ENCODE measurements at regions not wholly inside any gene's neighbourhood (a gene's known extent, or its start where the extent isn't known, plus 50 kb on each side); places are given as distances from the start of the nearest gene placed in this dataset.

- H3K4me3 ChIP-seq (ENCODE audit: control insufficient read depth, low read depth, low read length): no peak overlapping the region
- no peak for TF ChIP-seq CTCF (IDR thresholded peaks at IDR 0.05; ENCODE audit: control insufficient read depth, insufficient read depth, low read depth, low read length, missing control alignments)
- DNase-seq (ENCODE audit: low read depth): no peak
Measured at GRCh38 chr17:14595656-14596055, 294.8 kb downstream of the HS3ST3B1 start.

GRCh38 chr17:14594690-14595089 lies 293.8 kb downstream of the HS3ST3B1 start:
- no peak for TF ChIP-seq CTCF (IDR thresholded peaks at IDR 0.05; ENCODE audit: control insufficient read depth, insufficient read depth, low read depth, low read length, missing control alignments)
- H3K4me3 ChIP-seq (ENCODE audit: control insufficient read depth, low read depth, low read length): no peak overlapping the region
- DNase-seq (ENCODE audit: low read depth): no peak

- no peak for TF ChIP-seq CTCF (IDR thresholded peaks at IDR 0.05; ENCODE audit: control insufficient read depth, insufficient read depth, low read depth, low read length, missing control alignments)
- no peak for DNase-seq (ENCODE audit: low read depth)
- no peak overlapping the region for H3K4me3 ChIP-seq (ENCODE audit: control insufficient read depth, low read depth, low read length)
Measured at GRCh38 chr17:14593956-14594355, 293.1 kb downstream of the HS3ST3B1 start.

- H3K4me3 ChIP-seq (ENCODE audit: control insufficient read depth, low read depth, low read length): no peak overlapping the region
- no peak for TF ChIP-seq CTCF (IDR thresholded peaks at IDR 0.05; ENCODE audit: control insufficient read depth, insufficient read depth, low read depth, low read length, missing control alignments)
- DNase-seq (ENCODE audit: low read depth): no peak
Measured at GRCh38 chr17:14590459-14591250, 289.8 kb downstream of the HS3ST3B1 start.

GRCh38 chr17:14585099-14585498 lies 284.2 kb downstream of the HS3ST3B1 start:
- H3K4me3 ChIP-seq (ENCODE audit: control insufficient read depth, low read depth, low read length): no peak overlapping the region
- no peak for DNase-seq (ENCODE audit: low read depth)
- no peak for TF ChIP-seq CTCF (IDR thresholded peaks at IDR 0.05; ENCODE audit: control insufficient read depth, insufficient read depth, low read depth, low read length, missing control alignments)

GRCh38 chr17:14582996-14583395 lies 282.1 kb downstream of the HS3ST3B1 start:
- no peak overlapping the region for H3K4me3 ChIP-seq (ENCODE audit: control insufficient read depth, low read depth, low read length)
- DNase-seq (ENCODE audit: low read depth): no peak
- no peak for TF ChIP-seq CTCF (IDR thresholded peaks at IDR 0.05; ENCODE audit: control insufficient read depth, insufficient read depth, low read depth, low read length, missing control alignments)
